ENCODE measurements at regions not wholly inside any gene's neighbourhood (a gene's known extent, or its start where the extent isn't known, plus 50 kb on each side); places are given as distances from the start of the nearest gene placed in this dataset.

DNA sequence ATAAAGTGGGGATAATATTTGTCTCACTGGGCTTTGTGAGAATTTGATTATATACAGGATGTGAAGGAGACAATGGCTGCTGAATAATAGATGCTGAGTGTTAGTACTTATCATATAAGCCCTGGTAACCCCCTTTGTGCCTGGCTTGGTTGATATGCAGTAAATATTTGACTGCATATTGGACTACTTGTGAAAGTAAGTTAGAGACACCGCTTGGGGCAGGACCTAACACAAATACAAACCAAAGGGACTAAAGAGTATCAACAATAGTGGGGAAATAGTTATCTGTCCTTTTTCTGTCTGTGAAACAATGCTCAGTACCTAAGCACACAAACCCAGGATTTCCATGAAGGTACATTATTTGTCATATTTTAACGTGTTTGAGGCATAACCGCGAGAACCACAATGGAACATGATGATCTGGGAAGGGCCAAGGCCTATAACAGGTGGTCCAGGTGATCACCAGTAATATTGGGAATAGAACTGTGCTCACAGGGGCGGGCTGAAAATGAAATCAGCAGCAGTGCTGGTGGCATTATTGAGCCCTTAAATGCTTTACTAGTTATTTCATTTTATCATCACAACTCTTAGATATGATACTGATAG, 138.2 kb upstream of the SMARCA2 start:
- TF ChIP-seq, protein P1, sequence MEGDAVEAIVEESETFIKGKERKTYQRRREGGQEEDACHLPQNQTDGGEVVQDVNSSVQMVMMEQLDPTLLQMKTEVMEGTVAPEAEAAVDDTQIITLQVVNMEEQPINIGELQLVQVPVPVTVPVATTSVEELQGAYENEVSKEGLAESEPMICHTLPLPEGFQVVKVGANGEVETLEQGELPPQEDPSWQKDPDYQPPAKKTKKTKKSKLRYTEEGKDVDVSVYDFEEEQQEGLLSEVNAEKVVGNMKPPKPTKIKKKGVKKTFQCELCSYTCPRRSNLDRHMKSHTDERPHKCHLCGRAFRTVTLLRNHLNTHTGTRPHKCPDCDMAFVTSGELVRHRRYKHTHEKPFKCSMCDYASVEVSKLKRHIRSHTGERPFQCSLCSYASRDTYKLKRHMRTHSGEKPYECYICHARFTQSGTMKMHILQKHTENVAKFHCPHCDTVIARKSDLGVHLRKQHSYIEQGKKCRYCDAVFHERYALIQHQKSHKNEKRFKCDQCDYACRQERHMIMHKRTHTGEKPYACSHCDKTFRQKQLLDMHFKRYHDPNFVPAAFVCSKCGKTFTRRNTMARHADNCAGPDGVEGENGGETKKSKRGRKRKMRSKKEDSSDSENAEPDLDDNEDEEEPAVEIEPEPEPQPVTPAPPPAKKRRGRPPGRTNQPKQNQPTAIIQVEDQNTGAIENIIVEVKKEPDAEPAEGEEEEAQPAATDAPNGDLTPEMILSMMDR (IDR thresholded peaks at IDR 0.05): no peak
- TF ChIP-seq EP300 (IDR thresholded peaks at IDR 0.05) (no peak), POLR2A (IDR thresholded peaks at IDR 0.05) (no peak), POLR2AphosphoS5 (IDR thresholded peaks at IDR 0.05) (no peak)

All from suprapubic skin (tissue), 4 donors.